ENCODE measurements at regions not wholly inside any gene's neighbourhood (a gene's known extent, or its start where the extent isn't known, plus 50 kb on each side); places are given as distances from the start of the nearest gene placed in this dataset.

DNA sequence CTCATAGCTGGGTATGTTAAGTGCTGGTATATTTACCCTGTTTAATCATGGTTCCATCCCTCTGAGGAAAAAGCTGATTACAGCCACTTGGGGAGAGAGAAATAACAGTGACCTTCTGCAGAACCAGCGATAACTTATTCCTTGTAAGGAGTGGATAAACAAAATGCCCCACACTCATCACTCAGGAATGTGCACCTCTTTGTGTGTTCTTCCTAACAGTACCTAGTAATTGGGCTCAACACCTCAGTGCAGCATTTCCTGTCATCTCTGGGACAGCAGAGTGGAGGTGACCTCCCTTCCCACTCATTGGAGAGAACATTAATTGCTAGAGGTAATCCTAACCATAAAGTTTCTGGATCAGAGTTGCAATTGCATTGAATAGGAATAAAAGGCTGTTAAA lies 112.5 kb upstream of the F3 start:
- no peak overlapping the region for H3K4me3 ChIP-seq (replicated peaks in 1 of 2; ENCODE audit: low read depth in 2 of 2, low read length in 2 of 2)
- peak in 1 of 2 donors; percentile 59 for DNase-seq (ENCODE audit: low read depth in 2 of 2)
- no peak for TF ChIP-seq CTCF (IDR thresholded peaks at IDR 0.05; ENCODE audit: low read depth, low read length)

DNA sequence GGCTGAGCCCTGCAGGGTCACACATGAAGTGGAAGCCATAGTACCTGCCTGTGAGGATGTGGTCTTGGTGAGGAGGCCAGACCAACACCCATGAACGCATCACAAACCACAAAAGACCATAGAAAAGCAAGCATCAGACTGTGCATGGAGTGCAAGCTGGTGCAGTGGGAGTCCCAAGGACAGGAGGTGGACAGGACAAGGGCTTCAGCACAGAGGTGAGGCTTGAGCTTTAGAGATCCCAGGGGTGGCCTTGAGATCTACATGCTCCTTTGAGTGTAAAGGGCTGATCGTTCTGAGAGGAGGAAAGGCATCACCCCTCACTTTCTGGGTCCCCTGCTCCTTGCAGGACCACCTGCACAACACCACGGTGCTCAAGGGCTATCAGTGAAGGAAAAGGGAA lies 111.9 kb upstream of the F3 start:
- DNase-seq (ENCODE audit: low read depth in 2 of 2): no peak
- no peak for TF ChIP-seq CTCF (IDR thresholded peaks at IDR 0.05; ENCODE audit: low read depth, low read length)
- no peak overlapping the region for H3K4me3 ChIP-seq (replicated peaks in 1 of 2; ENCODE audit: low read depth in 2 of 2, low read length in 2 of 2)

- no peak for DNase-seq (ENCODE audit: low read depth in 2 of 2)
Measured at GRCh38 chr1:94651076-94651475, 109.5 kb upstream of the F3 start.

DNA sequence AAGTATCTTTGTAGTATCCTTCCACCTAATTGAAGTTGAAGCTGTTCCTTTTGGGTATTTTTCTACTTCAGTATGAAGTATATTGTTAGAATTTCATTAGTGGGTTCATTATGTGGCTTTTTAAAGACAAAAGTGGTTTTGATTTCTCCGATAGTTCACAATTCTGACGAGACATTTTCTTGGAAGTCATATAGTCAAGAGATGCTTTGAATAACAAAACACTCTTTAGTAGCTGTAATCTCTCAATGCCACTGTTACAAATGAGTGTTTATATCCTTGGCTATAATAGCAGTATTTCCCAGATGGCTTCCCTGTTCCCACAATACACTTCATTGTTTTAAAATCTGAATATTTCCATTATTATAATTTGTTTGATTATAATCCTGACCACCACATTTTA lies 108.7 kb upstream of the F3 start:
- no peak for TF ChIP-seq CTCF (IDR thresholded peaks at IDR 0.05; ENCODE audit: low read depth, low read length)
- H3K4me3 ChIP-seq (replicated peaks in 1 of 2; ENCODE audit: low read depth in 2 of 2, low read length in 2 of 2): no peak overlapping the region
- DNase-seq (ENCODE audit: low read depth in 2 of 2): no peak

More at GRCh38 chr1:94651076-94651475, 109.5 kb upstream of the F3 start:
- no peak overlapping the region for H3K4me3 ChIP-seq (replicated peaks in 1 of 2; ENCODE audit: low read depth in 2 of 2, low read length in 2 of 2)
- no peak for TF ChIP-seq CTCF (IDR thresholded peaks at IDR 0.05; ENCODE audit: low read depth, low read length)

- no peak overlapping the region for H3K4me3 ChIP-seq (replicated peaks in 1 of 2; ENCODE audit: low read depth in 2 of 2, low read length in 2 of 2)
- peak; percentile 96 to 98 for DNase-seq (ENCODE audit: low read depth in 2 of 2)
- TF ChIP-seq CTCF (IDR thresholded peaks at IDR 0.05; ENCODE audit: low read depth, low read length): no peak
Measured at GRCh38 chr1:94648225-94649007, 106.9 kb upstream of the F3 start.

DNA sequence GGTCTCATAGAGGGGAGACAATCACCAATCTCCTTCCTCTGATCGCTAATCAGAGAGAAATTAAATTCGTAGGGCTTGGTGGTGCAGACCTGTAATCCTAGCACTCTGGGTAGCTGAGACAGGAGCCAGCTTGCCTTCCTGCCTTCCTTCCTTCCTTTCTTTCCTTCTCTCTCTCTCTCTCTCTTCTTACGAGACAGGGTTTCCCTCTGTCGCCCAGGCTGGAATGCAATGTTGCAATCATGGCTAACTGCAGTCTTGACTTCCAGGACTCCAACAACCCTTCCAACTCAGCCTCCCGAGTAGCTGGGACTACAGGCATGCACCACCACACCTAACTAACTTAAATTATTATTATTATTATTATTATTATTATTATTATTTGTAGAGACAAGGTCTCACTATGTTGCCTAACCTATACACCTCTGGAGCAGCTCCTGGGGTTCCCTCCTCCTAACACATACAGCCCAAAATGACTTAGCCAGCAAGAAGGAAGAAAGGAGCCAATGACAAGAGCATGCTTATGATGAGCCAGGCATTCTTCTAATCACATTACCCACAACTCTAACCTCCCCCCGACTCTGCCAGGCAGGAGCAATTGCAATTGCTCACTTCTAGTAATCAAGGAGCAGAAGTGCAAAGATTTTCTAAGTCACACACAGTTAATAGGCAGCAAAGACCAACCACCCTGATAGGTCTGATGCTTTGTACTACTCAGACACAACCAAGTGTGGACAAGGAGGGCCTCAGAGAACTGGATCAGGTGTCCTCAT lies 105.4 kb upstream of the F3 start:
- peak; percentile 55 to 70 for DNase-seq (ENCODE audit: low read depth in 2 of 2)
- no peak for TF ChIP-seq CTCF (IDR thresholded peaks at IDR 0.05; ENCODE audit: low read depth, low read length)
- no peak overlapping the region for H3K4me3 ChIP-seq (replicated peaks in 1 of 2; ENCODE audit: low read depth in 2 of 2, low read length in 2 of 2)
